ENCODE measurements at regions not wholly inside any gene's neighbourhood (a gene's known extent, or its start where the extent isn't known, plus 50 kb on each side); places are given as distances from the start of the nearest gene placed in this dataset.
"Not testable (repeated sequence)": the region's sequence is repeated elsewhere in the genome, so short reads cannot be mapped to it uniquely, and the experiment has no call there.

- DNase-seq: no peak
These were observed 1488.5 kb upstream of the FLRT2 start for GRCh38 chr14:84041421-84041820.

DNA sequence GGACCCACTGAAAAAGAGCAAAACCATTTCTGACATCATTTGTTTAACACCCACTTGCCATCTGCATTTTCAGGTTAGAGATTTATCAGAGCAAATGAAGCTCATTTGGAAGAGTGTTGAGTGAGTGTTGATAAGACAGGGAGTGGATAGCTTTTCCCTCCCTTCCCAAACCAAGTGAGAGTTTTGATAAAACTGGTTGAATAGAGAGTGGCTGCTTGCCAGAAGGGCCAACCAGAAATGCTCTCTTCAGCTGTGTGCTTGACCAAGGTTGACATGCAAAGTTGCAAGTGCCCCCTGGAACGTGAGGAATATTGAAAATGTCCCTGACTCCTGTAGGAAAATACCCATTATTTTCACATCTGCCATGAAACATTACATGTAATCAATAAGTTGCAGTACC is 1487.0 kb upstream of the FLRT2 start:
- DNase-seq: no peak

GRCh38 chr14:84064316-84065125 is 1465.4 kb upstream of the FLRT2 start:
- no peak for DNase-seq

- no peak for DNase-seq
These were observed 1464.1 kb upstream of the FLRT2 start for GRCh38 chr14:84065811-84066210.

GRCh38 chr14:84068288-84068687 is 1461.7 kb upstream of the FLRT2 start:
- no peak for DNase-seq

GRCh38 chr14:84071061-84071460 is 1458.9 kb upstream of the FLRT2 start:
- no peak for DNase-seq

DNA sequence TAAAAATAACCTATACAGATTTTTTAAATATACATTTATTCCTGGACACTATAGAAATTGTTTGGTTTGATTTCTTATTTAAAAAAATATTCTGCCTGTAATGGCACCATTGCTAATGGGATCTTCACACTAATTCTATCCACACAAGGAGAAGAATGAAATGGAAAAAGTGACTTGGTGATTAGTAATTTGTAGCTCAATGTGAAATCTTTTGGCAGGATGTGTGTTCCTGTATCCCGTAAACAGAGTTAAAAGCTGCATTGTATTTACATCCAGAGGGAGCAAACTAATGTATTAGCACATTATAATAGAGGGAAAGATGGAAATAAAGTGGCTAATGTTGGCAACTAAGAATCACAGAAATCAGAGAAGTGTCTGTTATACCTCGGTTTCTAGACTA is 1455.3 kb upstream of the FLRT2 start:
- DNase-seq: no peak

DNA sequence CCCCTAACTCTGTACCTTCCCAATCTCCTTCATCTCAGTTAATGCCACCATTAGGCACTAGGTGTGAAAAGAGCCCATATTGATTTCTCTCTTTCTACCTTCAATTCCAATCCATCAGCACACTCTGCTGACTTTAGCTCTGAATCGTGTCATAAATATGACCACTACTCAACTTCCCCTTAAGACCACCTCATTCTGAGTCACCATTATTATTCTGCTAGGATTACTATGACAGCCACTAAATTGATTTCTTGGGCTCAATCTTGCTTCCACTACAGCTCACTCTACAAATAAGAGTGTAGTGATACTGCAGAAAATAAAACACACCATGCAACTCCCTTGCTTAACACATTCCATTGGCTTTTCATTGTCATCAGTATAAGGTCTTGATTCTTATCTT is 1449.0 kb upstream of the FLRT2 start:
- DNase-seq: no peak

GRCh38 chr14:84084056-84084630 is 1445.8 kb upstream of the FLRT2 start:
- no peak for DNase-seq

GRCh38 chr14:84085493-84085892 is 1444.5 kb upstream of the FLRT2 start:
- no peak for DNase-seq

- no peak for DNase-seq
These were observed 1443.2 kb upstream of the FLRT2 start for GRCh38 chr14:84086714-84087113.

DNA sequence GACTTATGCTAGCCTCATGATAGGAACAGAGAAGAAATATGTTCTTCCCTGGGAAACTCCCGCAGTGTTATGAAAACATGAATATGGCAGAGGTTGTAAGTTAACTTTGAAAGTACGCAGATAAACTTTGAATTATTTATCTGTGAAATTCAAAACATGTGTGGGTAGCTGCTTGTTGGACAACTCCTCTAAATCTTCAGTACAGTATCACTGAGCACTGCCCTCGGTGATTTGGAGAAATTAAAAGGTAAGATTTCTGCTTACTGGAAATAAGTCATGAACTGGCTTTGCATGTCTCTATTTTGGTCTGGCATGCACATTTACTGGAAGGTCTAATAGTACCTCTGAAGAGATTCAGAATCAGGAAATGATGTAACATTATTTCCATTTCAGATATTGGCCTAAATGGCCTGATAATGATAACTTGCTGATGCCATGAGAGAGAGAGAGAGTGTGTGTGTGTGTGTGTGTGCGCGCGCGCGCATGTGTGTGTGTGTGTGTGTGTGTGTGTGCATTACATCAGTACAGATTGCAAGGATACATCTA is 1441.9 kb upstream of the FLRT2 start:
- DNase-seq: no peak

DNA sequence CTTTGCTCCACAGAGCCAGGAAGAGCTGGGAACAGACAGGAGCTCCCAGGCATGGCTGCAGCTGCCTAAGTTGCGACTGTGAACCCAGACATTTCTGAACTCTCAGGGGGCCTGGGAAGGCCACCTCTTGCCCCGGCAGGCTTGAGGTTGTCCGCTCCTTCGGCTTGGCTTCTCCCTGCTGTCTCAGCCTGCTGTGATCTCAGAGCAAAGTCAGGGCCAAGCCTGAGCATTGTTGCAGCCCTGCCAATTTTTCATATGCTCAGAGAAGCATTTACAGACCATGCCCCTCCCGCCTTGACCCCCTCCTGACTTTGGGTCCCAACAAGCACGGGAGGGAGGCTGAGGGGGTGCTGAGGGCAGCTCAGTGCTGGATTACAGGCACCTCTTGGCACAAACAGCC is 1439.1 kb upstream of the FLRT2 start:
- DNase-seq: no peak

DNA sequence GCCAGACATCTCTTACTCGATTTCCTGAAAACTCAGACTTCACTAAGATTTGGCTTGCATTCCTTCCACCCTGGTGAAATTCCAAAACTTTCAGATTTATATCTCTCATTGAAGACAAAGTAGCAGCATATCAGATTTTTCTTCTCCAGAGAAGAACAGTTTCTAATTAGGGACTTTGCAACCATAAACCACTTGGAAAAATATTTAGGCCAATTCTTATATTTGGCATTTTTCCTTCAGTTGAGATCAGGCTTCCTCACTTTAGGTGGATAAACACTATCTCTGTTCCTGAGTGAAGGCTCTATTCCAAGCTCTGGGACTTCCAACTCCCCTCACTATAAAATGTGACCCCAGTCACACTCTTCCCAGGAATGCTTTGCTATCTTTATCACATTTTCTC is 1434.3 kb upstream of the FLRT2 start:
- DNase-seq: no peak

GRCh38 chr14:84098261-84098660 is 1431.7 kb upstream of the FLRT2 start:
- DNase-seq: no peak

GRCh38 chr14:84099560-84099959 is 1430.4 kb upstream of the FLRT2 start:
- not testable (repeated sequence) for DNase-seq

GRCh38 chr14:84107835-84108343 is 1422.1 kb upstream of the FLRT2 start:
- DNase-seq: no peak

DNA sequence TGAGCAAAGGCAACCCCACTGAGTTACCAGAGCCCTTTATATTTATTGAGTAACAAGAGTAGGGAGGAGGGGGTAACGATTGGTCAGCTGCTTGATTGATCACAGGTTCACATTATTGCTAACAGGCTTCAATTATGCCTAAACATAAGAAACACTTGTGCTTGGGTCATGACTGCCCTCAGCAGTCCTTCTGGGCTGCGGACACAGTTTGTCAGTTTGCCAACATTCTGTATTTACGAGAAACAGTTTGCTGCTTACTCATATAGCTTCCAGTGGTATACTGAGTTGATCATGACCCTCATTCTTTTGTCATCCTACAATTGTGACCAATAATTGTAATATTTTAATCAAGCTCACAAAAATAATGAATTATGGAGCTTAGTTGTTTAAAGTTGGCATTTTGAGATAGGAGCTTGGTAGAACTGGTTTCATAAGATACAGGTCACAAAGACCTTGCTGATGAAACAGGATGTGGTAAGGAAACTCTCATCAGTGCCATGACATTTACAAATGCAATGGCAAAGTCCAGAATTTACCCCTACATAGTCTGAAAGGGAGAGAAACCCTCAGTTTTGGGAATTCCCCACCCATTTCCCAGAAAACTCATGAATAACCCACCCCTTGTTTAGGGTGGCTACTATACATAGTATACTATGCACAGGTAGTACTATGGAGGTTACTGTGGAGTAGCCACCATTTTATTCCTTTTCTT is 1421.0 kb upstream of the FLRT2 start:
- DNase-seq: no peak

GRCh38 chr14:84112589-84112988 is 1417.4 kb upstream of the FLRT2 start:
- no peak for DNase-seq

DNA sequence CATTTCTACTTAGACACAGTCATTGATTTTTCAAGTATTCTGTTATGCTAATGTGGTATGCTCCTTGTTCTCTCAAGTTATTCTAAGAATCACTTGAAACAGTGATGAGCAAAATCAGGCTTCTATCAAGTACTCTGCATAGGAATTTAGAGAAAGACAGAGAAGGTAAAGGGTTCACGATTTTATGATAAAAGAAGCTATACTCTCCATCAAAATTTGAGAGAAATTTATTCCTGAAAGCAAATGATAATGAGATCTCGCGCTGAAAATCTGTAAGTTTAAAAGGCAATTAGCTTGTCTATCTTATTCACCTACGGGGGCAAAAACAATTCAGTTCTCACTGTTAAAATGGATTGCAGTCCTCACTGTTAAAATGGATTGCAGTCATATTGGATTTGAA is 1404.3 kb upstream of the FLRT2 start:
- DNase-seq: no peak

- no peak for DNase-seq
These were observed 1402.4 kb upstream of the FLRT2 start for GRCh38 chr14:84127495-84127894.

DNA sequence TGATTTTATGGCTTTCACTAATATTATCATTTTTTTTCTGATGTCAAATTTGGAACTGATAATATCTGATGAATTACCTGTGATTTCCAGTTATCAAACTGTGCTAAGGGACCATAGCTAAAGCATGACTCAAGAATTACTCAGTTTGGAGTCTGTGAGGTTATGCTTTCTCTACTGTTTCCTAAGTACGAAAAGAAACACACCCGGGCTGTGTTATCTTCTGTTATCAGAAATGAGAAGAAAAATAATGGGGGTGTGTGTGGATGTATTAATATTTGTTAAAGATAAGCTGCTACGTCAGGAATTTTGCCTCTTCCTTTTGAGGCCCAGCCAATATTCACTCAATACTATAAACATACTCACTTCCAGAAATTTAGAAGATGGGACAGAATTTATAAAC is 1401.9 kb upstream of the FLRT2 start:
- DNase-seq: no peak

DNA sequence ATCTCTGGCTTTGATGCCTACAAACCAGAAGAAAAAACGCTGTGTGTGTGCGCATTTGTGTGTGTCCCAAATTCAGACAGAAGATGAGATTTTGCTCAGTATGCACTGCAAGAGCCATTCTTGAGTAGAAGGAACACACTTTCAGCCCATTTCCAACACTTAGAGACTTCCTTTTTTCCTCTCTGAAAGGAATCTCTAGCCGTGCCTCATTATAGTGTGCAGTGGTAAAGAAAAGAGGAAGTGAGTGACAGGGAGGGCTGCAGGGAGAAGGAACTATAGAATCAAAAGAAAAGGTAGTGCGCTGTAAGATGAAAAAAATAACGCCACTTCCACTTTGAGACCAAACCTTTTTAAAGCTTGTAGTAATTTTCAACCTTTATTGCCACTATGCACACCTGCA is 1400.9 kb upstream of the FLRT2 start:
- no peak for DNase-seq

DNA sequence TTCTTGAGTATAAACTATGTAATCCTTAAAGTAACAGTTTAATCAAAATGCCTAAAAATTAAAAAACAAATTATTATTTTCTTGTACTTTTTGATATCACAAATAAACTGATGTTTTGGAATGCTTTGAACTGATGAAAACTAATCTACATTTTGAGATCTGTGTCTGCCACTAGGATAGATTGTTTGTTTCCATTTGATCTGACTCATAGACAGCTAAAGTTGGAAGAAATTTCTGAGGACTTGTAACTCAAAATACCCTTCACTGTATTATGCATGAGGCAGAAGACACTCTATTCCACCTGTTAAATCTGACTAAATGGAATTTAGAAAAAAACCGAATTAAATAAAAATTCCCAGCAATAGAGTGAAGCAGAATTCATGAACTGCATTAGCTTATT is 1400.0 kb upstream of the FLRT2 start:
- no peak for DNase-seq

Measured in NCI-H345 (cell line).